ENCODE measurements at regions not wholly inside any gene's neighbourhood (a gene's known extent, or its start where the extent isn't known, plus 50 kb on each side); places are given as distances from the start of the nearest gene placed in this dataset.

GRCh38 chr1:14011888-14012287 is 311.9 kb downstream of the PRDM2 start:
- TF ChIP-seq CTCF (IDR thresholded peaks at IDR 0.05; ENCODE audit: insufficient read depth, low read length, poor library complexity, severe bottlenecking) (no peak), EZH2phosphoT487 (conservative IDR thresholded peaks at IDR 0.05; ENCODE audit: low read length) (no peak)

Data from SU-DHL-6 (cell line).